HCT116 (cell line): ENCODE measurements at regions not wholly inside any gene's neighbourhood (a gene's known extent, or its start where the extent isn't known, plus 50 kb on each side); places are given as distances from the start of the nearest gene placed in this dataset.

Experiments
- ATAC-seq: fragments of 200-7000 bp; cut with Tn5 transposase; 2 replicates; pipeline ENCODE4 v1.9.1; 2020; ENCODE audit warnings: mild to moderate bottlenecking, moderate library complexity
- BruUV-seq: library from RNA; stranded (reverse); fragments of 400-500 nt; replicated peaks from 2 replicates; lab custom pipeline; 2021; lab: Mats Ljungman, UMichigan
- CTCF ChIA-PET: fragments of 300-600 bp; sonication (Branson Sonifier 250); formaldehyde crosslinking; loops from one replicate; lab custom pipeline; 2021; ENCODE audit warnings: antibody characterized with exemption; lab: Charles Lee
- POLR2A ChIA-PET: fragments of 300-600, 350-600 bp; sonication (Branson Sonifier 250); formaldehyde crosslinking; loops from one replicate; lab custom pipeline; 2021; ENCODE audit warnings: antibody characterized with exemption; lab: Charles Lee
- RAD21 ChIA-PET, 2 experiments: fragments of 300-600 bp; sonication (Branson Sonifier 250); formaldehyde crosslinking; loops; one replicate each; lab custom pipeline; 2023; ENCODE audit warnings: low total read pairs in 2 of 2; ENCODE audit not compliant: uncharacterized antibody in 2 of 2, unreplicated experiment in 2 of 2, low non-redundant PET in 1 of 2; lab: Charles Lee
- DNase-seq: peaks from one replicate; pipeline ENCODE4 v3.0.0-alpha.2; 2010; ENCODE audit warnings: low read depth, low spot score
- H2AFZ ChIP-seq: fragments of 200-600 bp; shearing (Covaris generic), sonication (generic); 2 replicates; pipeline ENCODE4 v1.6.1; 2017; ENCODE audit warnings: low read depth, mixed run types, mixed read lengths, antibody characterized with exemption, low read length; ENCODE audit not compliant: poor library complexity, severe bottlenecking
- H3K27ac ChIP-seq: 2 replicates; pipeline ENCODE4 v1.5.1; 2012; ENCODE audit warnings: low read depth, low read length
- H3K27me3 ChIP-seq: fragments of 200-600 bp; sonication (generic); 2 replicates; pipeline ENCODE4 v1.6.1; 2016; ENCODE audit warnings: mixed run types, low read length, mixed read lengths; ENCODE audit not compliant: insufficient read depth
- H3K36me3 ChIP-seq, 2 experiments: fragments of 200-500 bp in 1 of 2; fragments of 200-600 bp in 1 of 2; sonication (Bioruptor generic) in 1 of 2; sonication (generic) in 1 of 2; 2 replicates each; pipeline versions ENCODE4 v1.5.1 to v1.6.1; 2014 to 2016; ENCODE audit warnings: low read length in 2 of 2, inconsistent platforms in 1 of 2, mixed read lengths in 1 of 2, mixed run types in 1 of 2; ENCODE audit not compliant: insufficient read depth in 2 of 2, control insufficient read depth in 1 of 2
- H3K4me1 ChIP-seq, 2 experiments: fragments of 200-600 bp in 1 of 2; sonication (generic) in 1 of 2; 2 replicates each; pipeline versions ENCODE4 v1.5.1 to v1.6.1; 2012 to 2017; ENCODE audit warnings: low read length in 2 of 2, inconsistent platforms in 1 of 2, mild to moderate bottlenecking in 1 of 2, mixed read lengths in 1 of 2, mixed run types in 1 of 2, moderate library complexity in 1 of 2; ENCODE audit not compliant: insufficient read depth in 2 of 2, control insufficient read depth in 1 of 2
- H3K4me2 ChIP-seq: fragments of 200-600 bp; sonication (generic); 2 replicates; pipeline ENCODE4 v1.6.1; 2017; ENCODE audit warnings: mixed run types, low read length, mixed read lengths
- H3K4me3 ChIP-seq, 2 experiments: fragments of 200-600 bp in 1 of 2; sonication (generic) in 1 of 2; replicated peaks in 1 of 2; 2 replicates each; pipeline ENCODE4 v1.5.1; 2011 to 2016; ENCODE audit warnings: low read length in 2 of 2, control low read depth in 1 of 2, low read depth in 1 of 2, mild to moderate bottlenecking in 1 of 2, mixed read lengths in 1 of 2, mixed run types in 1 of 2
- H3K79me2 ChIP-seq: fragments of 200-600 bp; sonication (generic); 2 replicates; pipeline ENCODE4 v1.6.1; 2017; ENCODE audit warnings: mild to moderate bottlenecking, mixed run types, low read length, moderate library complexity, mixed read lengths; ENCODE audit not compliant: insufficient read depth
- H3K9ac ChIP-seq: fragments of 200-600 bp; sonication (generic); 2 replicates; pipeline ENCODE4 v1.6.1; 2016; ENCODE audit warnings: low read length, mixed read lengths
- H3K9me2 ChIP-seq: fragments of 200-600 bp; sonication (generic), shearing (Covaris generic); 2 replicates; pipeline ENCODE4 v1.6.1; 2017; ENCODE audit warnings: mixed run types, mild to moderate bottlenecking, moderate library complexity; ENCODE audit not compliant: insufficient read depth
- H3K9me3 ChIP-seq, 2 experiments: fragments of 200-500 bp in 1 of 2; fragments of 200-600 bp in 1 of 2; sonication (Bioruptor generic) in 1 of 2; sonication (generic) in 1 of 2; 2 replicates each; pipeline ENCODE4 v1.6.1; 2014 to 2017; ENCODE audit warnings: low read length in 2 of 2, mixed read lengths in 2 of 2, inconsistent platforms in 1 of 2, low read depth in 1 of 2, mild to moderate bottlenecking in 1 of 2, mixed run types in 1 of 2, moderate library complexity in 1 of 2; ENCODE audit not compliant: control insufficient read depth in 1 of 2, insufficient read depth in 1 of 2
- H4K20me1 ChIP-seq: fragments of 200-600 bp; sonication (generic), shearing (Covaris generic); 2 replicates; pipeline ENCODE4 v1.6.1; 2017; ENCODE audit warnings: mixed run types, mild to moderate bottlenecking, moderate library complexity; ENCODE audit not compliant: insufficient read depth
- ATF3 ChIP-seq: IDR thresholded peaks from 2 replicates; pipeline ENCODE4 v1.6.1; 2012
- CEBPB ChIP-seq: IDR thresholded peaks from 2 replicates; pipeline ENCODE4 v1.6.1; 2012; ENCODE audit warnings: low read depth
- EGR1 ChIP-seq: IDR thresholded peaks from 2 replicates; pipeline ENCODE4 v1.6.1; 2012; ENCODE audit warnings: low read depth
- EZH2 ChIP-seq: fragments of 200-600 bp; sonication (generic); IDR thresholded peaks from 2 replicates; pipeline ENCODE4 v1.6.1; 2017; ENCODE audit warnings: antibody characterized with exemption, mixed run types
- EZH2phosphoT487 ChIP-seq: fragments of 200-600 bp; IDR thresholded peaks from 2 replicates; pipeline ENCODE4 v1.6.1; 2018; ENCODE audit warnings: antibody characterized with exemption, borderline replicate concordance
- FOSL1 ChIP-seq: IDR thresholded peaks from 2 replicates; pipeline ENCODE4 v1.6.1; 2012; ENCODE audit warnings: low read depth
- POLR2A ChIP-seq: IDR thresholded peaks from 2 replicates; pipeline ENCODE4 v1.7.0; 2011; ENCODE audit warnings: borderline replicate concordance; ENCODE audit not compliant: insufficient read depth, insufficient read length; ENCODE audit errors: extremely low read depth
- POLR2AphosphoS5 ChIP-seq: IDR thresholded peaks from 2 replicates; pipeline ENCODE4 v1.6.1; 2011; ENCODE audit warnings: mild to moderate bottlenecking, low read depth, low read length, moderate library complexity
- REST ChIP-seq: IDR thresholded peaks from 2 replicates; pipeline ENCODE4 v1.6.1; 2012; ENCODE audit warnings: low read depth
- SIN3A ChIP-seq: IDR thresholded peaks from 2 replicates; pipeline ENCODE4 v1.6.1; 2012; ENCODE audit warnings: low read depth
- SP1 ChIP-seq: IDR thresholded peaks from 2 replicates; pipeline ENCODE4 v1.6.1; 2012; ENCODE audit warnings: low read depth
- SRF ChIP-seq: IDR thresholded peaks from 2 replicates; pipeline ENCODE4 v1.6.1; 2012; ENCODE audit warnings: low read depth
- ZBTB33 ChIP-seq: IDR thresholded peaks from 2 replicates; pipeline ENCODE4 v1.6.1; 2011; ENCODE audit warnings: mild to moderate bottlenecking, low read length, moderate library complexity; ENCODE audit not compliant: insufficient replicate concordance; ENCODE audit errors: extremely low read depth
- ZFX ChIP-seq: fragments of 450-650 bp; IDR thresholded peaks from 2 replicates; pipeline ENCODE4 v1.6.1; 2017
- ZNF274 ChIP-seq: fragments of 200-500 bp; sonication (Bioruptor generic); IDR thresholded peaks from 2 replicates; pipeline ENCODE4 v1.6.1; 2014; ENCODE audit warnings: mild to moderate bottlenecking, low read depth, low read length, inconsistent platforms
- intact Hi-C: fragments of 100-400 bp; cut with micrococcal nuclease; formaldehyde crosslinking; loops from 2 replicates; pipeline ENCODE4 v1.10.0; 2022
- TF ChIP-seq, protein P1 (sequence below), 3 experiments: fragments of 200-600 bp in 1 of 3; sonication (generic) in 1 of 3; IDR thresholded peaks in 2 of 3; conservative IDR thresholded peaks in 1 of 3; 2 replicates each; pipeline ENCODE4 v1.5.1; 2012 to 2017; ENCODE audit warnings: low read depth in 2 of 3, low read length in 2 of 3, antibody characterized with exemption in 1 of 3, borderline replicate concordance in 1 of 3, control low read depth in 1 of 3, mild to moderate bottlenecking in 1 of 3, mixed read lengths in 1 of 3, mixed run types in 1 of 3, moderate library complexity in 1 of 3; ENCODE audit not compliant: insufficient read depth in 1 of 3
- TF ChIP-seq, protein P2 (sequence below): IDR thresholded peaks from 2 replicates; pipeline ENCODE4 v1.6.1; 2012

DNA sequence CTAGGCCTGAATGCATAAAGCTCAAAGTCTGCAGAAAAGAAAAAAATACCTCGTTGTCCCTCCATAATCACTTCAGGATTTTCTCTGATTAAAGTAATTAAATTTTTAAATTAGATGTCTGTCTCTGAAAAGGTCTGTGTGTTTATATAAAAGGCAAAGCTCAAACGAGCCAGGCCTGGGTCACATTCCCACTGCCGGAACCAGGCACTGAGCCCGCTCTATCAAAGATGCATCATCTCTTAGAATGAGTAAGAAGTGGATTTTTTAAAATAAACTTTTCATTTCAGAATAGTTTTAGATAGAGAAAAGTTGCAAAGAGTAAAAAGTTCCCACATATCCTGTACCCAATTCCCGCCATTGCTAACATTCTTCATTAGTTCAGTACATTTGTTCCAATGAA, 202.1 kb upstream of the KYNU start (continued):
- TF ChIP-seq EZH2phosphoT487 (no peak), ZNF274 (no peak)

DNA sequence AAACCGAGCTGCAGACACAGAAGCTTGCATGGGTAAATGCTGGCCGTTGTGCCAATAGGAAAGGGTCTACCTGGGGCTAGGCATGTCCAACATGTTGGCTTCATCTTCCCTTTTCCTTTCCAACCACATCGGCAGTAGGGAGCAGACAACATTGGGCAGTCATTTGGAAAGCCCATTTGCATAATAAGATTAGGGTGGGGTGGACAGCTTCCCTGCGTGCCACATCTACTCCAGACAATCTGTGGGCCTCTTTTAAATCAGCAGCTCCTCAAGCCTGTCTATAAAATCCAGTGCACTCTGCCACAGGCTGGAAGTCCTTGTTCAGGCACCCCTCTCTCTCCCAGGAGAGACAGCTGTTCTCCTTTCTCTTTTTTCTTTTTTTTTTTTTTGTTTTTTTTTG, 203.6 kb upstream of the KYNU start:
- H3K27ac ChIP-seq: no peak overlapping the region
- no peaks in the 10 kb centered on the region for H3K9me2 ChIP-seq
- intact Hi-C loops: no loop called here
- H4K20me1 ChIP-seq: no peaks in the 10 kb centered on the region
- H3K36me3 ChIP-seq: no peaks in the 10 kb centered on the region
- DNase-seq: no peak
- POLR2A ChIA-PET: no interaction called here
- no peak overlapping the region for H2AFZ ChIP-seq
- no peak for ATAC-seq
- H3K9ac ChIP-seq: no peak overlapping the region
- no peak overlapping the region for H3K4me3 ChIP-seq
- H3K4me2 ChIP-seq: no peak overlapping the region
- no TSS peak for BruUV-seq
- TF ChIP-seq EZH2phosphoT487 (no peak), SRF (no peak), ATF3 (no peak), SIN3A (no peak), POLR2A (no peak), ZFX (no peak), CEBPB (no peak), ZBTB33 (no peak), REST (no peak), EGR1 (no peak), SP1 (no peak), EZH2 (no peak), FOSL1 (no peak), POLR2AphosphoS5 (no peak)
- TF ChIP-seq, protein P1, sequence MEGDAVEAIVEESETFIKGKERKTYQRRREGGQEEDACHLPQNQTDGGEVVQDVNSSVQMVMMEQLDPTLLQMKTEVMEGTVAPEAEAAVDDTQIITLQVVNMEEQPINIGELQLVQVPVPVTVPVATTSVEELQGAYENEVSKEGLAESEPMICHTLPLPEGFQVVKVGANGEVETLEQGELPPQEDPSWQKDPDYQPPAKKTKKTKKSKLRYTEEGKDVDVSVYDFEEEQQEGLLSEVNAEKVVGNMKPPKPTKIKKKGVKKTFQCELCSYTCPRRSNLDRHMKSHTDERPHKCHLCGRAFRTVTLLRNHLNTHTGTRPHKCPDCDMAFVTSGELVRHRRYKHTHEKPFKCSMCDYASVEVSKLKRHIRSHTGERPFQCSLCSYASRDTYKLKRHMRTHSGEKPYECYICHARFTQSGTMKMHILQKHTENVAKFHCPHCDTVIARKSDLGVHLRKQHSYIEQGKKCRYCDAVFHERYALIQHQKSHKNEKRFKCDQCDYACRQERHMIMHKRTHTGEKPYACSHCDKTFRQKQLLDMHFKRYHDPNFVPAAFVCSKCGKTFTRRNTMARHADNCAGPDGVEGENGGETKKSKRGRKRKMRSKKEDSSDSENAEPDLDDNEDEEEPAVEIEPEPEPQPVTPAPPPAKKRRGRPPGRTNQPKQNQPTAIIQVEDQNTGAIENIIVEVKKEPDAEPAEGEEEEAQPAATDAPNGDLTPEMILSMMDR (IDR thresholded peaks at IDR 0.05 in 2 of 3, conservative IDR thresholded peaks at IDR 0.05 in 1 of 3; ENCODE audit: borderline replicate concordance in 1 of 3, insufficient read depth in 1 of 3, low read depth in 2 of 3, low read length in 2 of 3): no peak
- TF ChIP-seq, protein P2, sequence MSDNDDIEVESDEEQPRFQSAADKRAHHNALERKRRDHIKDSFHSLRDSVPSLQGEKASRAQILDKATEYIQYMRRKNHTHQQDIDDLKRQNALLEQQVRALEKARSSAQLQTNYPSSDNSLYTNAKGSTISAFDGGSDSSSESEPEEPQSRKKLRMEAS: no peak
- H3K9me3 ChIP-seq: no peaks in the 10 kb centered on the region
- H3K4me1 ChIP-seq: no peaks in the 10 kb centered on the region
- H3K79me2 ChIP-seq: no peaks in the 10 kb centered on the region
- no peaks in the 10 kb centered on the region for H3K27me3 ChIP-seq
- RAD21 ChIA-PET: no interaction called here
- CTCF ChIA-PET: no interaction called here
